ENCODE measurements at regions not wholly inside any gene's neighbourhood (a gene's known extent, or its start where the extent isn't known, plus 50 kb on each side); places are given as distances from the start of the nearest gene placed in this dataset.

DNA sequence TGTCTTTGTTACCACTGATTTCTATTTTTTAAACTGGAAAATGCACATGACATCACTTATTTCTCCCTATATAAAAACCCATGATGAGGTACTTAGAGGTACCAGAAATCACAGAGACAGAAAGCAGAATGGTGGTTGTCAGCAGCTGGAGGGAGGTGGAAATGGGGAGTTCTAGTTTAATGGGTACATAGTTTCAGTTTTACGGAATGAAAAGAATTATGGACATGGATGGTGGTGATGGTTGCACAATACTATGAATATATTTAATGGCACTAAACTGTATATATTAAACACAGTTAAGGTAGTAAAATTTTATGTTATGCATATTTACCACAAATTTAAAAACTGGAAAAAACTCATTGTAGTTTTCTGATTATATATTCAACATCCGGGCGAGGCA is 50.5 kb upstream of the CPEB4 start:
- no peak for FAIRE-seq
- TF ChIP-seq SPI1 (IDR thresholded peaks at IDR 0.05; ENCODE audit: low read depth, low read length): no peak
- TF ChIP-seq POLR2A (IDR thresholded peaks at IDR 0.05; ENCODE audit: low read depth, low read length): no peak
- TF ChIP-seq PAX5 (IDR thresholded peaks at IDR 0.05; ENCODE audit: insufficient read depth, low read length, severe bottlenecking): no peak
- no peak for TF ChIP-seq POLR2AphosphoS5 (IDR thresholded peaks at IDR 0.05; ENCODE audit: low read depth, low read length)
- TF ChIP-seq TAF1 (IDR thresholded peaks at IDR 0.05; ENCODE audit: low read depth, low read length): no peak
- no peak for TF ChIP-seq POU2F2 (IDR thresholded peaks at IDR 0.05; ENCODE audit: low read depth, low read length)
- DNase-seq (ENCODE audit: insufficient read length, low spot score): no peak

Data from GM12891 (cell line).